Upper lobe of right lung (tissue), 1 donor: ENCODE measurements at regions not wholly inside any gene's neighbourhood (a gene's known extent, or its start where the extent isn't known, plus 50 kb on each side); places are given as distances from the start of the nearest gene placed in this dataset.
A peak's percentile ranks its signal among the peaks of the same experiment; 100 is the strongest.

Experiments
- ATAC-seq: fragments of 200-7000 bp; cut with Tn5 transposase; one replicate; pipeline ENCODE4 v1.9.1; 2020; ENCODE audit warnings: mild to moderate bottlenecking, moderate library complexity
- DNase-seq: peaks from one replicate; pipeline ENCODE4 v3.0.0-alpha.2; 2020
- H3K27ac ChIP-seq: fragments of 200-600 bp; one replicate; pipeline ENCODE4 v1.8.0; 2022
- H3K27me3 ChIP-seq: fragments of 200-600 bp; one replicate; pipeline ENCODE4 v1.8.0; 2022; ENCODE audit warnings: mild to moderate bottlenecking
- H3K36me3 ChIP-seq: fragments of 200-600 bp; one replicate; pipeline ENCODE4 v1.8.0; 2022
- H3K4me1 ChIP-seq: fragments of 200-600 bp; one replicate; pipeline ENCODE4 v1.8.0; 2022
- H3K4me3 ChIP-seq: fragments of 200-600 bp; one replicate; pipeline ENCODE4 v1.8.0; 2022; ENCODE audit warnings: mild to moderate bottlenecking
- H3K9me3 ChIP-seq: fragments of 200-600 bp; one replicate; pipeline ENCODE4 v1.8.0; 2022
- CTCF ChIP-seq: fragments of 200-600 bp; IDR thresholded peaks from one replicate; pipeline ENCODE4 v1.8.0; 2022; ENCODE audit warnings: antibody characterized with exemption
- intact Hi-C: fragments of 100-400 bp; cut with DNase I; formaldehyde crosslinking; loops from one replicate; pipeline ENCODE4 v1.11.0; 2022
- donor health status: DM: no; HTN: yes; CAD: no; lungs with severe emphysema.

GRCh38 chr11:32023370-32024305 lies 67.2 kb upstream of the RCN1 start:
- DNase-seq = no peak

GRCh38 chr11:32018672-32019071 lies 72.2 kb upstream of the RCN1 start:
- no peak overlapping the region for H3K4me3 ChIP-seq
- peaks cover 7% of the 10 kb centered on the region for H3K27me3 ChIP-seq
- no peaks in the 10 kb centered on the region for H3K4me1 ChIP-seq
- H3K36me3 ChIP-seq = no peaks in the 10 kb centered on the region
- no peak for DNase-seq
- no peaks in the 10 kb centered on the region for H3K9me3 ChIP-seq
- ATAC-seq = no peak
- intact Hi-C loops = no loop called here
- H3K27ac ChIP-seq = no peak overlapping the region
- no peak for TF ChIP-seq CTCF

More at GRCh38 chr11:32023370-32024305, 67.2 kb upstream of the RCN1 start:
- ATAC-seq = no peak
- no peak overlapping the region for H3K4me3 ChIP-seq
- no peaks in the 10 kb centered on the region for H3K9me3 ChIP-seq
- no peak for TF ChIP-seq CTCF
- no peaks in the 10 kb centered on the region for H3K4me1 ChIP-seq
- intact Hi-C loops = no loop called here
- no peak overlapping the region for H3K27ac ChIP-seq
- H3K36me3 ChIP-seq = no peaks in the 10 kb centered on the region
- H3K27me3 ChIP-seq = peaks cover 7% of the 10 kb centered on the region

DNA sequence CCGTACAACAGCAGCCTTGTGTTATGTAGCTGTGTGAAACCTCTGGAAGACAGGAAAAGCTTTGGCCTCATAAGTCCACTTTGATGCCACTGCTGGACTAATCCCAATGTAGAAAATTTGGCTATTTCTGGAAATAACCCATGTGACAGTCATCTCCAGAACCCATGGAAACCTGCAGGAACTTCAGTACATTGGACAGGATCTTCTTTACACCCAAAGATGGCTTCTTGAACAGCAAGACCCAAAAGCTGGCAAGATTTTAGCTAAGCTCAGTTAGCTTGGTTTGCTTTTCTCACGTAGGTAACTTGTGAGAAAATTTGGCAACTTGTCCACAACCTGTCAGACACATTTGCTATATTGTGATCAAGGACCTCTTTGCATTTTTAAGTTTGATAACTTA lies 74.8 kb upstream of the RCN1 start:
- Histone ChIP-seq H3K9me3 (no peaks in the 10 kb centered on the region), H3K27ac (no peak overlapping the region), H3K36me3 (no peaks in the 10 kb centered on the region), H3K4me3 (no peak overlapping the region), H3K27me3 (peaks cover 7% of the 10 kb centered on the region), H3K4me1 (no peaks in the 10 kb centered on the region)
- intact Hi-C loops = no loop called here
- DNase-seq (no peak), ATAC-seq (no peak)
- TF ChIP-seq CTCF = no peak

GRCh38 chr11:32015427-32015826 lies 75.4 kb upstream of the RCN1 start:
- no peak overlapping the region for H3K4me3 ChIP-seq
- DNase-seq (no peak), ATAC-seq (no peak)
- no peak overlapping the region for H3K27ac ChIP-seq
- no peak for TF ChIP-seq CTCF
- no peaks in the 10 kb centered on the region for H3K4me1 ChIP-seq
- no peaks in the 10 kb centered on the region for H3K9me3 ChIP-seq
- peaks cover 7% of the 10 kb centered on the region for H3K27me3 ChIP-seq
- no peaks in the 10 kb centered on the region for H3K36me3 ChIP-seq
- intact Hi-C loops = no loop called here

GRCh38 chr11:32013603-32014002 lies 77.3 kb upstream of the RCN1 start:
- Histone ChIP-seq H3K9me3 (no peaks in the 10 kb centered on the region), H3K36me3 (no peaks in the 10 kb centered on the region), H3K27ac (no peak overlapping the region), H3K27me3 (peaks cover 17% of the 10 kb centered on the region), H3K4me3 (no peak overlapping the region), H3K4me1 (no peaks in the 10 kb centered on the region)
- DNase-seq = no peak
- intact Hi-C loops = no loop called here
- ATAC-seq = peak; percentile 30
- no peak for TF ChIP-seq CTCF
